PC-9 (cell line): ENCODE measurements at regions not wholly inside any gene's neighbourhood (a gene's known extent, or its start where the extent isn't known, plus 50 kb on each side); places are given as distances from the start of the nearest gene placed in this dataset.

ENCODE experiments used
- BruUV-seq: library from RNA; stranded (reverse); fragments of 400-500 nt; replicated peaks from 2 replicates; lab custom pipeline; 2021; lab: Mats Ljungman, UMichigan
- CTCF ChIA-PET: fragments of 300-600 bp; sonication (Branson Sonifier 250); formaldehyde crosslinking; loops from one replicate; lab custom pipeline; 2022; ENCODE audit warnings: antibody characterized with exemption; lab: Charles Lee
- POLR2A ChIA-PET: fragments of 300-600 bp; sonication (Branson Sonifier 250); formaldehyde crosslinking; loops from one replicate; lab custom pipeline; 2022; ENCODE audit warnings: antibody characterized with exemption; ENCODE audit not compliant: unreplicated experiment; lab: Charles Lee
- DNase-seq, 2 experiments: peaks; one replicate each; pipeline versions ENCODE4 v3.0.0 to v3.0.0-alpha.2; 2015 to 2022; ENCODE audit warnings: mixed read lengths in 1 of 2
- H2AFZ ChIP-seq: fragments of 200-600 bp; sonication (generic); 2 replicates; pipeline ENCODE4 v1.8.1; 2017; ENCODE audit warnings: antibody characterized with exemption
- H3F3A ChIP-seq: fragments of 200-600 bp; sonication (generic); 2 replicates; pipeline ENCODE4 v1.8.1; 2017; ENCODE audit warnings: antibody characterized with exemption, mild to moderate bottlenecking, low read depth; ENCODE audit not compliant: insufficient read depth
- H3K27ac ChIP-seq: fragments of 200-600 bp; sonication (generic); 2 replicates; pipeline ENCODE4 v1.6.1; 2016; ENCODE audit warnings: mixed run types
- H3K27me3 ChIP-seq: fragments of 200-600 bp; sonication (generic); 2 replicates; pipeline ENCODE4 v1.6.1; 2016; ENCODE audit warnings: low read depth, mixed run types; ENCODE audit not compliant: insufficient read depth
- H3K36me3 ChIP-seq: fragments of 200-600 bp; sonication (generic); 2 replicates; pipeline ENCODE4 v1.6.1; 2016; ENCODE audit warnings: low read depth, mixed run types
- H3K4me1 ChIP-seq: fragments of 200-600 bp; sonication (generic); replicated peaks from 2 replicates; pipeline ENCODE4 v1.6.1; 2016; ENCODE audit warnings: mixed run types; ENCODE audit not compliant: insufficient read depth
- H3K4me2 ChIP-seq: fragments of 200-600 bp; sonication (generic); 2 replicates; pipeline ENCODE4 v1.6.1; 2017; ENCODE audit warnings: mixed run types
- H3K4me3 ChIP-seq: fragments of 200-600 bp; sonication (generic); 2 replicates; pipeline ENCODE4 v1.6.1; 2016; ENCODE audit warnings: mixed run types
- H3K79me2 ChIP-seq: fragments of 200-600 bp; sonication (generic); 2 replicates; pipeline ENCODE4 v1.6.1; 2017; ENCODE audit warnings: low read depth, mixed run types
- H3K9me2 ChIP-seq: fragments of 200-600 bp; sonication (generic); 2 replicates; pipeline ENCODE4 v1.8.1; 2017; ENCODE audit warnings: mild to moderate bottlenecking; ENCODE audit not compliant: insufficient read depth
- H3K9me3 ChIP-seq: fragments of 200-600 bp; sonication (generic); 2 replicates; pipeline ENCODE4 v1.8.1; 2016; ENCODE audit warnings: low read depth; ENCODE audit not compliant: insufficient read depth
- H4K20me1 ChIP-seq: fragments of 200-600 bp; sonication (generic); 2 replicates; pipeline ENCODE4 v1.8.1; 2017; ENCODE audit not compliant: insufficient read depth
- EZH2 ChIP-seq: fragments of 200-600 bp; sonication (generic); IDR thresholded peaks from 2 replicates; pipeline ENCODE4 v1.8.0; 2017; ENCODE audit warnings: antibody characterized with exemption, low read depth
- intact Hi-C: fragments of 100-400 bp; cut with micrococcal nuclease; formaldehyde crosslinking; loops from one replicate; pipeline ENCODE4 v1.10.0; 2022; ENCODE audit not compliant: unreplicated experiment
- TF ChIP-seq, protein P1 (sequence below): fragments of 200-600 bp; sonication (generic); conservative IDR thresholded peaks from 2 replicates; pipeline ENCODE4 v1.6.1; 2017; ENCODE audit warnings: mixed run types, antibody characterized with exemption, mild to moderate bottlenecking, moderate library complexity

DNA sequence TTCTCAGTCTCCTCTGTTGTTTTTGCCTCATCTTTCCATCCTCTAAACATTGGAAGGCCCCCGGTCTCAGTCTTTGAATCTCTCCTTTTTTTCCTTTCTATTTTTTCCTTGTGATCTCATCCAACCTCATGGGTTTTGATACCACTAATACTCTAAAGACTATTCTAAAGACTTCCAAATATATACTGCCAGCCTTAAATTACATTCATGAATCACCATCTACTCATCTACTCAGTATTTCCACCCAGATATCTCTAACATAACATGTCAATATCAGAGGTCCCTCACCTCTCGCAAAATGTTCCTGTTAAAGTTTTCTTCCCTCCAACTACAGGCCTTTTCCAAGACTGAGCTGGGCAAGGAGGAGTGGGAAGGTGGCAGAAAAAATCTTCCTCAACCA lies 282.5 kb upstream of the TTC14 start:
- no peaks in the 10 kb centered on the region for H3F3A ChIP-seq
- no peak overlapping the region for H2AFZ ChIP-seq
- H3K27ac ChIP-seq = no peak overlapping the region
- no peak overlapping the region for H3K4me2 ChIP-seq
- H4K20me1 ChIP-seq = no peaks in the 10 kb centered on the region
- no TSS peak for BruUV-seq
- H3K4me3 ChIP-seq = no peak overlapping the region
- CTCF ChIA-PET = no interaction called here
- DNase-seq = no peak
- no peak for TF ChIP-seq EZH2
- TF ChIP-seq, protein P1, sequence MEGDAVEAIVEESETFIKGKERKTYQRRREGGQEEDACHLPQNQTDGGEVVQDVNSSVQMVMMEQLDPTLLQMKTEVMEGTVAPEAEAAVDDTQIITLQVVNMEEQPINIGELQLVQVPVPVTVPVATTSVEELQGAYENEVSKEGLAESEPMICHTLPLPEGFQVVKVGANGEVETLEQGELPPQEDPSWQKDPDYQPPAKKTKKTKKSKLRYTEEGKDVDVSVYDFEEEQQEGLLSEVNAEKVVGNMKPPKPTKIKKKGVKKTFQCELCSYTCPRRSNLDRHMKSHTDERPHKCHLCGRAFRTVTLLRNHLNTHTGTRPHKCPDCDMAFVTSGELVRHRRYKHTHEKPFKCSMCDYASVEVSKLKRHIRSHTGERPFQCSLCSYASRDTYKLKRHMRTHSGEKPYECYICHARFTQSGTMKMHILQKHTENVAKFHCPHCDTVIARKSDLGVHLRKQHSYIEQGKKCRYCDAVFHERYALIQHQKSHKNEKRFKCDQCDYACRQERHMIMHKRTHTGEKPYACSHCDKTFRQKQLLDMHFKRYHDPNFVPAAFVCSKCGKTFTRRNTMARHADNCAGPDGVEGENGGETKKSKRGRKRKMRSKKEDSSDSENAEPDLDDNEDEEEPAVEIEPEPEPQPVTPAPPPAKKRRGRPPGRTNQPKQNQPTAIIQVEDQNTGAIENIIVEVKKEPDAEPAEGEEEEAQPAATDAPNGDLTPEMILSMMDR = no peak
- intact Hi-C loops = loop anchor here (2.0 kb wide), 1 partner anchor 13 kb away; no protein-coding TSS in a partner anchor
- no peaks in the 10 kb centered on the region for H3K9me2 ChIP-seq
- H3K4me1 ChIP-seq = no peaks in the 10 kb centered on the region
- no peaks in the 10 kb centered on the region for H3K27me3 ChIP-seq
- H3K79me2 ChIP-seq = no peaks in the 10 kb centered on the region
- no peaks in the 10 kb centered on the region for H3K9me3 ChIP-seq
- no peaks in the 10 kb centered on the region for H3K36me3 ChIP-seq
- POLR2A ChIA-PET = no interaction called here

DNA sequence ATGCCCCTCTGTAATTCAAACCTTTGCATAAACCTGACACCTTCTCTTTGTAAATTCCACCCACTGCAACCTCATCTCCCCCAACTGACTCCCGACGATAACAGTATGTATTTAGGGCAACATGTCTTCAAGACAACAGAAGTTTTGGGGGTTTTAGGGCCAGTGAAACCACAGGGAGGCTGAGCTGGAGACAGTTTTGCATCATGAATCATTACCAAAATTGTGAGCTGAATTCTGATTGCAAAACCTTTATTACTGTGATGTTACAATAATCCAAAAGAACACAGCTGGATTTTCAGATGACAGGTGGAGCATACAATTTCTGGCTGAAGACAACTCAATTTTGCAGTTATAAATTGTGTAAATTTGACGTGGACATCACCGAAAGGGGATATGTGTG lies 281.3 kb upstream of the TTC14 start:
- BruUV-seq = no TSS peak
- Histone ChIP-seq H4K20me1 (no peaks in the 10 kb centered on the region), H3K9me3 (no peaks in the 10 kb centered on the region), H3K36me3 (no peaks in the 10 kb centered on the region), H3K4me3 (no peak overlapping the region), H3K9me2 (no peaks in the 10 kb centered on the region), H3K4me2 (no peak overlapping the region), H3K79me2 (no peaks in the 10 kb centered on the region), H2AFZ (no peak overlapping the region), H3F3A (no peaks in the 10 kb centered on the region), H3K27me3 (no peaks in the 10 kb centered on the region), H3K4me1 (no peaks in the 10 kb centered on the region), H3K27ac (no peak overlapping the region)
- CTCF ChIA-PET = interaction anchor here (0.6 kb wide), 1 partner anchor 509 kb away, joined by 3 read pairs; no protein-coding TSS in a partner anchor
- intact Hi-C loops = no loop called here
- TF ChIP-seq, protein P1 = no peak
- TF ChIP-seq EZH2 = no peak
- DNase-seq = no peak
- POLR2A ChIA-PET = no interaction called here

DNA sequence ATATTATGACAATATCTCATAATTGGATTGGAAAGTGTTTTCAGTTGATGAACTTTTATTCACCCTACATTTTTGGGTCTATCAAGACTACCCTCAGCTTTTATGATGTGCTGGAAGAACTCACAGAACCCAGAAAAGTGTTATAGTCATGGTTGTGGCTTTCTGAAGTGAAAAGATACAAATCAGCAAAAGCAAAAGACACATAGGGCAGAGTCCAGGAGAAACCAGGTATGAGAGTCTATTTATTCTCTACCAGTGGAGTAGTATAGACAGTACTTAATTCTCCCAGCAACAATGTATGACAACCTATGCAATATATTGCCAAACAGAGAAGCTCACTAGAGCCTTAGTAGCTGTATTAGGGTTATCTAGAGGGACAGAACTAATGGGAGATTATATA lies 280.4 kb upstream of the TTC14 start:
- Histone ChIP-seq H2AFZ (no peak overlapping the region), H4K20me1 (no peaks in the 10 kb centered on the region), H3K27me3 (no peaks in the 10 kb centered on the region), H3K4me1 (no peaks in the 10 kb centered on the region), H3K4me3 (no peak overlapping the region), H3K27ac (no peak overlapping the region), H3K9me2 (no peaks in the 10 kb centered on the region), H3F3A (no peaks in the 10 kb centered on the region), H3K4me2 (no peak overlapping the region), H3K36me3 (no peaks in the 10 kb centered on the region), H3K9me3 (no peaks in the 10 kb centered on the region), H3K79me2 (no peaks in the 10 kb centered on the region)
- ChIA-PET CTCF (no interaction called here), POLR2A (no interaction called here)
- TF ChIP-seq EZH2 = no peak
- intact Hi-C loops = no loop called here
- BruUV-seq = no TSS peak
- no peak for DNase-seq

DNA sequence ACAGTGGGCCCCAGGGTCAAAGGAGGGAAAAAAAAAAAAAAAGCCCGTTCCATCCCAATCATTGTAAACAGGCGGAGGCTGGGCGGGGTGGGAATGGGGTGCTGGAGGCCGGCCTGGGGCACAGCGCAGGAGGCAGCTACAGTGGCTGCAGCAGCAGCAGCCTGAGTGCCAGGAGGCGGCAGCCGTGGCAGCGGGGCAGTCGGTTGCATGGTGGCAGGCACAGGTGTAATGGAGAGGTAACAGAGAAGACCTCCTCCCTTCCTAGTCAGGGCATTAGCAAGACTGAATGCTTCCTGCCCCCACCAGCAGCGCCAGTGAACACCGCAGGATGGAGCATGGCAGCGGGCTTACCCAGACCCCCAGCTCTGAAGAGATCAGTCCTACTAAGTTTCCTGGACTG lies 279.1 kb upstream of the TTC14 start:
- Histone ChIP-seq H3F3A (no peaks in the 10 kb centered on the region), H2AFZ (no peak overlapping the region), H3K4me2 (no peak overlapping the region), H3K9me3 (no peaks in the 10 kb centered on the region), H3K27me3 (no peaks in the 10 kb centered on the region), H3K4me1 (no peaks in the 10 kb centered on the region), H3K36me3 (no peaks in the 10 kb centered on the region), H3K4me3 (no peak overlapping the region), H3K79me2 (no peaks in the 10 kb centered on the region), H3K27ac (no peak overlapping the region), H4K20me1 (no peaks in the 10 kb centered on the region), H3K9me2 (no peaks in the 10 kb centered on the region)
- ChIA-PET CTCF (no interaction called here), POLR2A (no interaction called here)
- TF ChIP-seq, protein P1 = no peak
- TF ChIP-seq EZH2 = no peak
- intact Hi-C loops = no loop called here
- no TSS peak for BruUV-seq
- no peak for DNase-seq
